ENCODE measurements at regions not wholly inside any gene's neighbourhood (a gene's known extent, or its start where the extent isn't known, plus 50 kb on each side); places are given as distances from the start of the nearest gene placed in this dataset.

- TF ChIP-seq POLR2A (IDR thresholded peaks at IDR 0.05; ENCODE audit: low read depth, low read length) (no peak), POLR2AphosphoS5 (IDR thresholded peaks at IDR 0.05; ENCODE audit: low read depth, low read length) (no peak), TAF1 (IDR thresholded peaks at IDR 0.05; ENCODE audit: low read depth, low read length) (no peak), POU2F2 (IDR thresholded peaks at IDR 0.05; ENCODE audit: low read depth, low read length) (no peak), SPI1 (IDR thresholded peaks at IDR 0.05; ENCODE audit: low read depth, low read length) (no peak)
Measured at GRCh38 chr19:28636706-28637105, 576.2 kb downstream of the UQCRFS1 start.

Data from GM12891 (cell line).